Activated naive CD4-positive, alpha-beta T cell treated with anti-CD3 and anti-CD28 coated beads for 36 hours (primary cell): ENCODE measurements at regions not wholly inside any gene's neighbourhood (a gene's known extent, or its start where the extent isn't known, plus 50 kb on each side); places are given as distances from the start of the nearest gene placed in this dataset.
A peak's percentile ranks its signal among the peaks of the same experiment; 100 is the strongest.

Experiments
- CTCF ChIA-PET: fragments of 350-600 bp; sonication (Branson Sonifier 250); formaldehyde crosslinking; loops from one replicate; lab custom pipeline; 2021; ENCODE audit warnings: antibody characterized with exemption; lab: Charles Lee
- DNase-seq: peaks from one replicate; pipeline ENCODE4 v3.0.0-alpha.2; 2020
- H3K27ac Mint-ChIP-seq: one replicate; pipeline ENCODE4 v1.8.0; 2021; ENCODE audit warnings: mild to moderate bottlenecking, mixed read lengths
- H3K27me3 Mint-ChIP-seq: one replicate; pipeline ENCODE4 v1.8.0; 2021; ENCODE audit warnings: low read depth, mixed read lengths
- H3K36me3 Mint-ChIP-seq: one replicate; pipeline ENCODE4 v1.8.0; 2021; ENCODE audit warnings: low read depth, mixed read lengths
- H3K4me1 Mint-ChIP-seq: one replicate; pipeline ENCODE4 v1.8.0; 2021; ENCODE audit warnings: low read depth, mixed read lengths
- H3K4me3 Mint-ChIP-seq: one replicate; pipeline ENCODE4 v1.8.0; 2021; ENCODE audit warnings: mild to moderate bottlenecking, moderate library complexity, mixed read lengths
- H3K9me3 Mint-ChIP-seq: one replicate; pipeline ENCODE4 v1.8.0; 2021; ENCODE audit warnings: mixed read lengths
- intact Hi-C: fragments of 100-400 bp; cut with micrococcal nuclease; formaldehyde crosslinking; loops from one replicate; pipeline ENCODE4 v1.15.1; 2023

GRCh38 chr20:24050119-24050518, 61.5 kb upstream of the GGTLC1 start:
- Mint-ChIP-seq H3K9me3 (no peaks in the 10 kb centered on the region), H3K36me3 (no peaks in the 10 kb centered on the region), H3K4me3 (no peak overlapping the region), H3K27ac (no peak overlapping the region), H3K4me1 (peaks cover 48% of the 10 kb centered on the region), H3K27me3 (no peaks in the 10 kb centered on the region)
- no peak for DNase-seq
- CTCF ChIA-PET: no interaction called here
- intact Hi-C loops: no loop called here

DNA sequence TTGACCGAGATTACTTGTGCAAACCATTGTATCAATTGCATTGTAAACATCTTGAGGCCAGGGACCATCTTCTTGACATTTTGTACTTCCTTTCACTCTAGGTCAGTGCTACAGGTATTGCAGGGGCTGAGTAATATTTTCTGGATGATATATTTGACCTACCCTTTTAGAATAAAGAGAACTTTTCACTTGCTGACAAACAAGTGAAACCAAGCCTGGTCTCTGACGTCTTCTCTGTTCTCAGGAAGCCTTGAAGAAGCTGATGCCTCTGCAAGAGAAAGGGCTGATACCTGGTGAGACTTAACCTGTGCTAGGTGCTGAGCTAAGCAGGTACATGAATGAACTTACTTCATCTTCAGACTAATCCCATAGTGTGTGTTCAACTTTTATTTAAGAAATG, 60.5 kb upstream of the GGTLC1 start:
- DNase-seq: peak; percentile 32
- no peaks in the 10 kb centered on the region for H3K36me3 Mint-ChIP-seq
- H3K9me3 Mint-ChIP-seq: no peaks in the 10 kb centered on the region
- intact Hi-C loops: loop anchor here (5.0 kb wide), 1 partner anchor 52 kb away; no protein-coding TSS in a partner anchor
- CTCF ChIA-PET: interaction anchor here (0.9 kb wide), 2 partner anchors 24 to 53 kb away, joined by 3 to 5 read pairs; no protein-coding TSS in a partner anchor
- no peak overlapping the region for H3K27ac Mint-ChIP-seq
- no peak overlapping the region for H3K4me3 Mint-ChIP-seq
- H3K4me1 Mint-ChIP-seq: peaks cover 53% of the 10 kb centered on the region
- H3K27me3 Mint-ChIP-seq: no peaks in the 10 kb centered on the region

DNA sequence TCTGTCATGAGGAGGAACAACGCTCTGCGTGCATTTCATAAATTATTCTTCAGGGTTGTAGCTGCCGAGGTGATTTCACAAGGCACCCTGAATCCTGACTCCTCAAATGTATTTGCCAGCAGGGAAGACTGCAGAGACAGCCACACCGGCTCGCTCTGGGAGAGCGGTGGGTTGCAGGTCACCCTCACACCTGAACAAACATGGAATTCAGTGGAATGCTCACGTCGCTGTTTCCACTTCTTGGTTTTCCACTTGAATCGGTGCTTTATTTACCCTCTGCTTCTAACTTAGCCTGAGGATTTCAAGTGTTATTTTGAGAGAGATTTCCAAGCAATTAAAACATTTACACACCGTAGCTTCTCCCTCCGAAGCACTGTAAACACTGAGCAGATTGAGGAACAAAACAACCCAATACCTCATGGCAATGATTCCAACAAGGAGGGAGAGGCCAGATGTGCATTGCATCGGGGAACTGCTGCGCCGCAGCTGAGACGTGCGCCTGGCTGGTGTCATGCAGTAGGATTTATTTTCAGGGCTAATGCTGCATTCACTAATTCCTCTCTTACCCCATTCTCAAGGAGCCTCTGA, 59.5 kb upstream of the GGTLC1 start:
- no peaks in the 10 kb centered on the region for H3K9me3 Mint-ChIP-seq
- CTCF ChIA-PET: interaction anchor here (0.7 kb wide), 1 partner anchor 715 kb away, joined by 5 read pairs; no protein-coding TSS in a partner anchor
- H3K4me3 Mint-ChIP-seq: no peak overlapping the region
- no peaks in the 10 kb centered on the region for H3K36me3 Mint-ChIP-seq
- intact Hi-C loops: loop anchor here (5.0 kb wide), 1 partner anchor 51 kb away; no protein-coding TSS in a partner anchor
- H3K4me1 Mint-ChIP-seq: peaks cover 53% of the 10 kb centered on the region
- no peak overlapping the region for H3K27ac Mint-ChIP-seq
- no peaks in the 10 kb centered on the region for H3K27me3 Mint-ChIP-seq
- DNase-seq: no peak

- no peaks in the 10 kb centered on the region for H3K27me3 Mint-ChIP-seq
- H3K36me3 Mint-ChIP-seq: no peaks in the 10 kb centered on the region
- intact Hi-C loops: loop anchor here (5.0 kb wide), 1 partner anchor 50 kb away; no protein-coding TSS in a partner anchor
- no peaks in the 10 kb centered on the region for H3K9me3 Mint-ChIP-seq
- H3K27ac Mint-ChIP-seq: no peak overlapping the region
- H3K4me1 Mint-ChIP-seq: peaks cover 51% of the 10 kb centered on the region
- no peak overlapping the region for H3K4me3 Mint-ChIP-seq
- DNase-seq: no peak
- CTCF ChIA-PET: interaction anchor here (0.6 to 2.1 kb wide), 3 partner anchors 16 to 50 kb away, joined by 3 to 9 read pairs (median 6); no protein-coding TSS in a partner anchor
Measured at GRCh38 chr20:24046888-24047287, 58.3 kb upstream of the GGTLC1 start.

DNA sequence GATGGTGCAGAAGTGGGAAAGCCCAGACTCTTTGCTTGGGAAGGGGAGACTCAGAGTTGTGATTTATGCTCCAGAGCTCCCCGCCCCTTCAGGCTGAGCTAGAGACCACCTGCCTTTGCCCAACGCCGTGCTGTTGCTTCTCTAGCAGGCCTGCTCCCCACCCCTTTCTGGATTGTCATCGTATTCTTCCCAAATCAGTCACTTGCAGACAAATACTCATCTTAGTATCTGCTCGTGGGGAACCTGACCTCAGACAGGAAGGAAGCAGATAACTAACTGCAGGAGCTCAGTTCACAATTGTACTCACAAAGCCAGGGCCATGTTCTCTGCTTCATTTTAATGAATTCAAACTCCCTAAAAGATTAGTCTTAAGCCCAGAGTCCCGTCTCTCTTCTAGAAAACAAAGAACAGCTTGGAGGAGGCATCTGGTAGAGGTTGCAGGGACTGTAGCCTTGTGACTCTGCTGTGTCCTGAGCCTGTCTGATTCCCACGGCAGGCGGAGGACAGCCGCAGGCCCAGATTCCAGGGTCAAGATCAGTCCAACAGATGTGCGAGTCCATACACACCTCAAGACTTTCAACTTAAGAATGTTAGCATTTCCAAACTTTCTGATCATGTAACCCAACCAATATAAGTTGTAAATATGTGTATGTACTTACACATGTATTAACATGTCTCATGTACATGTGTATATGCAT, 57.2 kb upstream of the GGTLC1 start:
- Mint-ChIP-seq H3K36me3 (no peaks in the 10 kb centered on the region), H3K27me3 (no peaks in the 10 kb centered on the region), H3K4me1 (peaks cover 42% of the 10 kb centered on the region), H3K9me3 (no peaks in the 10 kb centered on the region), H3K27ac (peak overlapping the region; percentile 61), H3K4me3 (no peak overlapping the region)
- peak; percentile 74 for DNase-seq
- CTCF ChIA-PET: interaction anchor here (2.1 kb wide), 1 partner anchor 18 kb away, joined by 9 read pairs; no protein-coding TSS in a partner anchor
- intact Hi-C loops: loop anchor here (1.0 to 5.0 kb wide), 5 partner anchors 12 to 55 kb away; no protein-coding TSS in a partner anchor

- CTCF ChIA-PET: interaction anchor here (0.9 to 1.3 kb wide), 4 partner anchors 12 to 106 kb away, joined by 3 read pairs; no protein-coding TSS in a partner anchor
Measured at GRCh38 chr20:24043294-24043693, 54.7 kb upstream of the GGTLC1 start.

DNA sequence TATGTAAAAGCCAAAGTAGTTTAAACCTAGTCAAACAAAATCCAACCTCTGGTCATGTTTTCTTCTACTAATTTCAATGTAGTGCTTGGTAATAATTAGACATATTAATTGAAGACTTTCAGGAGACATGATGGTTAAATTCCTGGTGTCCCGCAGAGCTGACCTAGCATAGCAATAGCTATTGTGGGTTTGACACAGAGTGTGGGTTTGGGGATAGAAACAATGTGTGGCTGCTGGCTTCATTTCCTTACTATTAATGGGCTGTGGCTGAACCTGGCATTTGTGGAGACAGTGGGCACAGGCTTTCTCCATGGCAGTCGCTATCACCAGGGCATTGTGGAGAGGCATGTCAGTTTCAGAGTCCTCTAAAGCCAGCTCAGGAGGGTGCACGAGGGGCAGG, 54.1 kb upstream of the GGTLC1 start:
- Mint-ChIP-seq H3K9me3 (no peaks in the 10 kb centered on the region), H3K4me1 (peaks cover 22% of the 10 kb centered on the region), H3K36me3 (no peaks in the 10 kb centered on the region), H3K4me3 (no peak overlapping the region), H3K27me3 (no peaks in the 10 kb centered on the region), H3K27ac (no peak overlapping the region)
- no peak for DNase-seq
- intact Hi-C loops: no loop called here
- CTCF ChIA-PET: interaction anchor here (0.9 to 1.0 kb wide), 3 partner anchors 13 to 68 kb away, joined by 3 read pairs; no protein-coding TSS in a partner anchor

More at GRCh38 chr20:24043294-24043693, 54.7 kb upstream of the GGTLC1 start:
- no peaks in the 10 kb centered on the region for H3K27me3 Mint-ChIP-seq
- H3K36me3 Mint-ChIP-seq: no peaks in the 10 kb centered on the region
- H3K4me1 Mint-ChIP-seq: peaks cover 24% of the 10 kb centered on the region
- H3K9me3 Mint-ChIP-seq: no peaks in the 10 kb centered on the region
- DNase-seq: no peak
- intact Hi-C loops: no loop called here
- no peak overlapping the region for H3K27ac Mint-ChIP-seq
- no peak overlapping the region for H3K4me3 Mint-ChIP-seq

GRCh38 chr20:24040896-24041459, 52.4 kb upstream of the GGTLC1 start:
- H3K27ac Mint-ChIP-seq: no peak overlapping the region
- intact Hi-C loops: no loop called here

DNA sequence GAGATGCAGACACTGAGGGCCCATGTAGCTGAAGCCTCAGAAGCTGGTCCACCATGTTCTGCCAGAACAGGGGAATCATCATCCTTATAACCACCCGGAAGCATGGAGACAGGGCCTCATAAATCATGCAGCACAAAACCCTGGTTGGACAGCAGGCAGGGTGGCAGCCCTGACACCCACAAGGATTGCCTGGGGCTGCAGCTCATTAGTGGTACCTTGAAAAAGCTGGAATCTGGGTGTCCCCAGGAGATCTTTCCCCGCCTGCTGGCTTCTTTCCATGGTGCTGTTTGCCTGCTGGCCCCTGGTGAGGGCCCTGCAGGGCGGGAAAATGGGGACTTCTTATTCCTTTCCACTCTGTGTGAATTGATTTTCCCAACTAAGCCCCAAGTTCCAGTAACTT, 50.6 kb upstream of the GGTLC1 start:
- no peaks in the 10 kb centered on the region for H3K27me3 Mint-ChIP-seq
- no peaks in the 10 kb centered on the region for H3K36me3 Mint-ChIP-seq
- H3K27ac Mint-ChIP-seq: no peak overlapping the region
- H3K4me3 Mint-ChIP-seq: no peak overlapping the region
- H3K4me1 Mint-ChIP-seq: no peaks in the 10 kb centered on the region
- intact Hi-C loops: loop anchor here (10.0 kb wide), 2 partner anchors 896 to 1366 kb away; partner anchors contain the start of gene GINS1
- no peak for DNase-seq
- H3K9me3 Mint-ChIP-seq: no peaks in the 10 kb centered on the region
- CTCF ChIA-PET: no interaction called here

More at GRCh38 chr20:24040896-24041459, 52.4 kb upstream of the GGTLC1 start:
- Mint-ChIP-seq H3K4me1 (peaks cover 13% of the 10 kb centered on the region), H3K27me3 (no peaks in the 10 kb centered on the region), H3K4me3 (no peak overlapping the region), H3K36me3 (no peaks in the 10 kb centered on the region), H3K9me3 (no peaks in the 10 kb centered on the region)
- CTCF ChIA-PET: interaction anchor here (0.5 kb wide), 1 partner anchor 102 kb away, joined by 3 read pairs; no protein-coding TSS in a partner anchor
- no peak for DNase-seq
